HTR-8/SVneo (cell line): ENCODE measurements at regions not wholly inside any gene's neighbourhood (a gene's known extent, or its start where the extent isn't known, plus 50 kb on each side); places are given as distances from the start of the nearest gene placed in this dataset.
"Not testable (repeated sequence)": the region's sequence is repeated elsewhere in the genome, so short reads cannot be mapped to it uniquely, and the experiment has no call there.

Experiments used
- DNase-seq: peaks from one replicate; pipeline ENCODE4 v3.0.0; 2011; ENCODE audit warnings: low spot score, mixed read lengths; ENCODE audit not compliant: insufficient read length
- FAIRE-seq: peaks from 2 replicates; lab custom pipeline; 2011; peaks lifted over from hg19 to GRCh38; lab: Jason Lieb, UNC

DNA sequence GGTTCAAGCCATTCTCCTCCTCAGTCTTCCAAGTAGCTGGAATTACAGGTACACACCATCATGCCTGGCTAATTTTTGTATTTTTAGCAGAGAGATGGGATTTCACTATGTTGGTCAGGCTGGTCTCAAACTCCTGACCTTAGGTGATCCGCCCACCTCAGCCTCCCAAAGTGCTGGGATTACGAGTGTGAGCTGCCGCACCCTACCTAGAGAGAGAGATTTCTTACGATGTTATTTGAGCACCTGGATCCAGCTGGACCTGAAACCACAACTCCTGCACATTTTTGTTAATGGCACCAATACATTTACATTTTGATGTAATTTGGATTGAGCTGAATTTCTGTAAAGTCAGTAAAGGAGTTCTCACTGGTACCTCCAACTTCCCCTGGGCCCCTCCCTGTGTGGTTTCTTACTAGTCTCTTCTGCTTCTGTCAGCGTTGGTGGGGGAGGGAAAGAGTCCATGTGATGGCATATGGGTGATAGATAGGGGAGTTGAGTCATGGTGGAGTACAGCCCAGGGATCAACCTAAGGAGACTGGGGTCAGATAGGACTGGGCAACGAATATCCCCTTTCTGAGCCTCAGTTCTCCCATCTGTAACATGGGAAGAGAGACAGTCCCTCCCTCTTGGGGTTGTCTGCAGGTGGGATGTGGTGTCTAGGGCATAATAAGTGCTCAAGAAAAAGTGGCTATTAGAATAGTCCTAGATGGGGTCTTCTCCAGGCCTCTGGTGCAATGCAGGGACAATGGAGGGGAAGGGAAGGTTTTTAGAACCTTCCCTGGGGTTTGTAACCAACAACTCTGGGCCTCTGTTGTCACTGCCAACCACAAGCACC lies 83.3 kb upstream of the MED13L start:
- DNase-seq (no peak), FAIRE-seq (no peak)

DNA sequence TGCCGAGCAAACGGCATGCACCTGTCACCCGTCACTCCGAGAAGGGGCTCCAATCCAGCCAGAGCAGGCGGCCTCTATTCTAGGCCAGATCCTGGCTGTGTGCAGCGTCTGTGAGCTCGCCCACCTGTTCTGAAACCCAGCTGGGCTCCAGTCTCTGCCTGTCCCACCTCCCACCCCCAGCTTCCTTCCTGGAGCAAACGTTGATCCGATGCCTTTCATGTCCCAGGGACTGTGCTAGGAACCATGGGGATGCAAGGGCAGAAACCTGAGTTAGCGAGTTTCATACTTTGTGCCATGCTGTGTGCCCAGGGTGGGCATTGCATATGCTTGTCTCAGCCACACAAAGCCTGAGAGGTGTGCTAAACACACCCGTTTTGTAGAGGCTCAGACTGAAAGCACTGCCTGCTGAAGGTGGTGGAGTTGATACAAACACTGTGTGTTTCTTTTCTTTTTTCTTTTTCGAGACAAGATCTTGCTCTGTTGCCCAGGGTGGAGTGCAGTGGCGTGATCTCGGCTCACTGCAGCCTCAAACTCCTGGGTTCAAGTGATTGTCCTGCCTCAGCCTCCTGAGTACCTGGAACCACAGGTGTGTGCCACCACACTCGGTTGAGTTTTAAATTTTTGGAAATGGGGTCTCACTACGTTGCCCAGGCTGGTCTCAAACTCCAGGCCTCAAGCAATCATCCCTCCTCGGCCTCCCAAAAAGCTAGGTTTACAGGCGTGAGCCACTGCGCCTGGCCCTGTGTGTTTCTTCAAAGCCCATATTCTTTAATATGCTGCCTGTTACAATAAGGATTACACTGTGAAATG lies 84.1 kb upstream of the MED13L start:
- no peak for DNase-seq
- FAIRE-seq, result no peak

DNA sequence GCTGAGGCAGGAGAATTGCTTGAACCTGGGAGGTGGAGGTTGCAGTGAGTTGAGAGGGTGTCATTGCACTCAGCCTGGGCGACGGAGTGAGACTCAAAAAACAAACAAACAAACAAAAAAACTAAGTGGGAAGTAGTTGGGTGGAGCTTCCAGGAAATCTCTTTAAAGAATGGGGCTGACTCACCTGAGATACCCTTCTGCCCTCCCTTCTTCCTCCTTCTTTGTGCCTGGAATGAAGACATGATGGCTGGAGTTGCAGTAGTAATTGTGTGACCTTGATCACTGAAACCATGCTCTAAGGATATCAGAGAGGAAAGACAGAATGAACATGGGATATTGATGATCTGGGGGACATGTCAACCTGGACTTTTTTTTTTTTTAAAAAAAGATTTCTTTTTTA lies 87.6 kb upstream of the MED13L start:
- DNase-seq (no peak), FAIRE-seq (no peak)

DNA sequence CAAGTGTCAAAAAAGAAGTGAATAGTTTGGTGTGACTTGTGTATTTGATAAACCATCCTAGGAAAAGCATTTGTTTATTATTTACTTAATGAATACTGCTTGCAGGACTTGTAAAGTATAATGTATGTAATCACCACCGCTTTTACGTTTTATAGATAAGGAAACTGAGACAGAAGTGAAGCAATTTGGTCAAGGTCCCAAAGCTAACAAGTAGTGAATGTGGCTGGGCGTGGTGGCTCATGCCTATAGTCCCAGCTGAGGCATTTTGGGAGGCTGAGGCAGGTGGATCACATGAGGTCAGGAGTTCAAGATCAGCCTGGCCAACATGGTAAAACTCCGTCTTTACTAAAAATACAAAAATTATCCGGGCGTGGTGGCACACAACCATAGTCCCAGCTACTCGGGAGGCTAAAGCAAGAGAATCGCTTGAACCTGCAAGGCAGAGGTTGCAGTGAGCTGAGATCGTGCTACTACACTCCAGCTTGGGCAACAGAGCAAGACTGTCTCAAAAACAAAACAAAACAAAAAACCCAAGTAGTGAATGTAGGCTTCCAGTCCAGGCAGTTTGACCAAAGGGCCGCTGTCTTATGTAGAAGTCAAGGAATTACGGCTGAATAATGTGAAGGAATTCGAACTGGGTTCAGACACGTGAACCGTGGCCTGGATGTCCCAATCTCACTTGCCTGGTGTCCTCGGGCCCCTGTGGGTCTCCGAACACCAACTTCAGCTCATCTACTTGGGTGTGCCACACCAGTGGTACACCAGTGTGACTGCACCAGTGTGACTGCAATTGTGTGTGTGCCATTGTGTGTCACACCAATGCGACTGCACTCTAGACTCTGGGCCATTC lies 88.3 kb upstream of the MED13L start:
- no peak for DNase-seq
- no peak for FAIRE-seq

DNA sequence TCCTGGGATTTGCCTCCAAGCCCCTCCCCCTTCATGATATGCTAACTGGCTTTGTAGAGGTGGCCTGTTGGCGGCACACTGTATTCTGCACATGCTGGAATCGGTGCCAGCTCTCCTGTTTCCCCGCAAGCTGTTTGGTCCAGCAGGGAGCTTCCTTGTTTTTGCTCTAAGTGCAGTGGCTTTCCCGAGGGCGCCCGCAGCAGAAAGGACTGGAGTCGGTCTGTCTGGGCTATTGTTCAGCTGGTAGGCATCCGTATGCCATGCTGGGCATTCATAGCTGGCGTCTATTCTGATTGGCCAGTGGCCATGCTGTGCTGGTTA lies 88.9 kb upstream of the MED13L start:
- FAIRE-seq, result no peak
- no peak for DNase-seq

DNA sequence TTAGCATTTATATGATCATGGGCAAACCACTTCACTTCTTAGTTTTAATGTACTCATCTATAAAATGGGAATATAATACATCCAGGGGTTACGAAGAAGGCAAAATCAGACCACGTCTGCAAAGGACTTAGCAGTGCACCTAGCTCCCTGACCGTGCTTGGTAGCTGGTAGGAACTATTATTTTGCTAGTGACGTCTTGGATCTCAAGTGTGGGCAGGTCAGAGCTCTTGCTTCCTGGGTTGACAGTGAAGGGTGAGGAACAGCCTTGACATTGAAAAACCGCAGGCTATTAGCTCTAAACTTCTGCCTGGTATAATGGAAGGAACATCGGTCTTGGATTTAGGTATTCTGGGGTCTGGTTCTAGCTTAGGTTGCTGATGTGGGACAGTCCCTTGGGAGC lies 89.3 kb upstream of the MED13L start:
- no peak for FAIRE-seq
- DNase-seq, result no peak

DNA sequence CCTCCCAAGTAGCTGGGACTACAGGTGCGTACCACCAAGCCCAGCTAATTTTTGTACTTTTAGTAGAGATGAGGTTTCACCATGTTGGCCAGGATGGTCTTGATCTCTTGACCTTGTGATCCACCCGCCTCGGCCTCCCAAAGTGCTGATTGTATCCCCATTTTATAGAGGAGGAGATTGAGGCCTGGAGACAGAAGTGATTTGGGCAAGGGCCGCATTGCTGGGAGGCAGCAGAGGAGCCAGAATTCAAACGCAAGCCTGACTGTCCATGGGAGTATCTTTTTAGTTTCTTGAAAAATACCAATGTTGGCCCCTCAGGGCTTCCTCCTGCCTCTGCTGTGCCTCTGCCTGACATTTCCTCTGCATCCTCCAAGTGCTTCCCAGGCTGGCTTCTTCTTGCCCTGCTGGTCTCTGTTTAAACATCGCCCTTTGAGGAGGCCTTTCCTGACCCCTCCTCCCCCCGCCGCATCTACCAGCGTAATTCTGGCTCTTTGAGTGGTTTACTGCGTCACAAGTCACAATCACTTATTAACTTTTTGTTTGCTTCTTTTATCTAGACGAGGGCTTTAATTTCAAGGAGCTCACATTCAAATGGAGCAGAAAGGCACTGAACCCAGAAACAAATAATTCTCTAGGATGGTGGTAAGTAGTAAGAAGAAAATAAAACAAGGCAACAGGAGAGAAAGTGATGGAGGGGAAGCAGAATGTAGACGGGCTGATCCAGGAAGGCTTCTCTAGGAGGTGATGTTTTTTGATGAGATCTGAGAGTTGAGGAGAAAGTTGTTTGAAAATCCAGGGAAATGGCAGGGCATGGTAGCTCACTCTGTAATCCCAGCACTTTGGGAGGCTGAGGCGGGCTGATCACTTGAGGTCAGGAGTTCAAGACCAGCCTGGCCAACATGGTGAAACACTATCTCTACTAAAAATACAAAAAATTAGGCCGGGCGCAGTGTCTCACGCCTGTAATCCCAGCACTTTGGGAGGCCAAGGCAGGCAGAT lies 91.0 kb upstream of the MED13L start:
- FAIRE-seq, result no peak
- no peak for DNase-seq

DNA sequence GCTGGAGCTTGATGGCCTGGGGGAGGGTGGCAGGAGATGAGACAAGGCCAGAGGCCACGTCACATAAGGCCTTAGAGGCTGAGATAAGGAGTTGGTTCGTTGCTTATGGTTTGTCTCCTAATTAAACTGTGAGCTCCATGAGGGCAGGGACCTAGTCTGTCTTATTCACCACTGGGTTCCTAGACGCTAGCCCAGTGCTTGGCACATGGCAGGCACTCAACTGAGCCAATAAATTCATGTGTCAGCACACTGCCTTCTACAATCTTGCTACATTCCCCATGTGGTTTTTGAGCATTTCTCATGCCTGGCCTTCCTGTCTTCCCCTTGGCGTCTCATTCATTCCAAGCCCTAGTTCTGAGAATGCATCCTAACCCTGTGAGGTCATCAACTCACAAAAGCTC lies 92.5 kb upstream of the MED13L start:
- FAIRE-seq, result no peak
- peak; percentile 54 for DNase-seq

DNA sequence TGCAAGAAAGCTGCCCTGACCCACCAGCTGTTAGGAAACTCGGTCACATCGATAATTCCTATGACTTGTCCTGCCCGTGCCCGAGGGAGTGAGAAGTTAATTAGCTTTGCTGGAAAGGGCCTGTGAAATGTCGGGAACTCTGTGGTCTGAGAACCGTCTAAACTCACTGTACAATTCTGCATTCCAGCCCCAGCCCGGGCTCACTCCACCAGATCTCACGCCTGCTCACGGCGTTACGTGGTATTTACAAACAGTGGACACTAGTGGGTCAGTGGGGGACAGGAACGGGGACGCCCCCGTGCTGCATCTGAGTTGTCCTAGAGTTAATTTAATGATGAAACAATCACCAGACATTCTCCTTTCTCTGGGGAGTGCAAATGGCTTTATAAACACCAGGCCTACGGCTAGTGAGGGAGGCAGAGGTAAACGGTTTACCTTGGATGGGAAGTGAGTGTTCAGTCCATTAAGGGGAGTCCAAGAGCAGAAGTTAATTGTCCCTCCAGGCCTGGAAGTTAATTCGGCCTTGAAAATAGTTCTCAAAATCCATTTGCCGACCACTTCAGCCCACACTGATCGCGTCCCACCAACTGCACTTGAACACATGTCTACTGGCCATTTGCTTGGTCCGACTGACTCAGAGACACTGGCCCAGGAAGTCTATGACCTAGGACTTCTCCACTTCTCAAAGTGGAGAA lies 93.5 kb upstream of the MED13L start:
- FAIRE-seq (no peak), DNase-seq (no peak)

DNA sequence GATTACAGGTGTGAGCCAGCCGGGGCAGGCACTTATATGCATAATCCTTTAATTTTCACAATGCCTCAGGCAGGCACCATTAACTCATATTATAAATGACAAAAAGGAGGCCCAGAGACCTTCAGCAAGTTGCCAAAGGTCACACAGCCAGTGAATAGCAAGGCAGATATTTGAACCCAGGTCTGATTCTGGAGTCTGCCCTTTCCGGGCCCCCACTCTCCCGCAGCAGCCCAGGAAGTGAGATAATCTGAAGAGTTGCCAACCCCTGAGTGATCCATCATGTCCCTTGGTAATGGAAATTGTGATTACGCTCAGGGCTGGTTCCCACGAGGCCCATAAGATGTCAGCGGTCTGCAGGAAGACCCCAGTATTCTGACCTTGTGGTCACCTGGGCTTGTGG lies 95.3 kb upstream of the MED13L start:
- FAIRE-seq (no peak), DNase-seq (no peak)

DNA sequence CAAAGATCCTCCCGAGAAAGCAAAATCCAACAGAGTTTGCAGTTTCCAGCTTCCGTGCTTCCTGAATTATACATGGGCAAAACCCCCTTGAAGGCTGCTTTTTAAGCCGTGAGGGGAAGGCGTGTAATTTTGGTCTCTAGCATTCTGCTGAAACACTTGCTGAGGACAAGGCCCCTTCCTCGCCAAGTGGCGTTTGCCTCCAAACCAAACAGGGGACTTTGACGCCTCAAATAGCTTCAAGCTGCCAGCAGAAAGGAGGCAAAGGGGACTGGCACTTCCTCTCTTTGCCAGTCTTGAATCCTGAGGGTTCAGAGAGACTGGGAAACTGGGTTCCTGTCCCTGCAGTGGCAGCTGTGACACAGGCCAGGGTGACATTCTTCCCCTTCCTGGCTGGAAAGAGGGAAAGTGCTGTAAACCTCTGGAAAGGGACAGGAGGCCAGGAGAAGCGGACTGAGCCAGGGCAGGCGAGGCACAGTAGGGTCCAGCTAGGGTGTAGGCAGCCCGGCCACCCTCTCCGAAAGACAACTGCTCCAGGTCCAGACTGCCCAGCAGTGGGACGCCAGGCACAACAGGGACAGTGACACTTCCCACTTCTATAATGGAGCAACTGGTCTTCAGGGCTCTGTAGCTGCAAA lies 96.2 kb upstream of the MED13L start:
- no peak for FAIRE-seq

DNA sequence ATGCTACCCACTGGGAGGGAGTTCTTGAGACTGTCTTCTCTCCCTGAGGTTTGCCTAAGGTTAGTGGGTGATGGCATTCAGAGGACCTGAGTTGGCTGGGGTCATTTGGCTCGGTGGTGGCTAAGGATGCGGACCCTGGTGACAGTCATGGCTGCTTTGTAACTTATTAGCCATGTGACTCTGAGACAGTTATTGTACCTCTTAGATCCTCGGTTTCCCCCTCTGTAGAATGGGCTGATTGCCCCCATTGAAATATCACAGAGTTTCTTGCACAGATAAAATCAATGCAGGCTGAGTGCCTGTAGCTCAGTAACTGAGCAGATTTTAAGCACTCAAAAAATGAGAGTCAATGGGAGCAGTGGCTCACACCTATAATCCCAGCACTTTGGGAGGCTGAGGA lies 96.7 kb upstream of the MED13L start:
- DNase-seq (no peak), FAIRE-seq (no peak)

More for the DNA sequence above, 96.2 kb upstream of the MED13L start:
- DNase-seq, result no peak

DNA sequence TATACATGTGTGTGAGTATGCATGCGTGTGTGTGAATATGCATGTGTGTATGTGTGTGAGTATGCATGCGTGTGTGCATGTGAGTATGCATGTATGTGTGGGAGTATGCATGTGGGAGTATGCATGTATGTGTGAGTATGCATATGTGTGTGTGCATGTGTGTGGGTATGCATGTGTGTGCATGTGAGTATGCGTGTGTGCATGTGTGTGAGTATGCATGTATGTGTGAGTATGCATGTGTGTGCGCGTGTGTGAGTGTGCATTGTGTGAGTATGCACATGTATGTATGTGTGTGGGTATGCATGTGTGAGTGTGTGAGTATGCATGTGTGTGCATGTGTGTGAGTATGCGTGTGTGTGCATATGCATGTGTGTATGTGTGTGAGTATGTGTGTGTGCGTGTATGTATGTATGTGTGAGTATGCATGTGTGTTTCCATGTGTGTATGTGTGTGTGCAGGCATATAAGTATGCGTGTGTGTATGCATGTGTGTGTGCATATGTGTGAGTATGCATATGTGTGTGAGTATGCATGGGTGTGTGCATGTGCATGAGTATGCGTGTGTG lies 97.9 kb upstream of the MED13L start:
- FAIRE-seq (peak; percentile 97), DNase-seq (no peak)

DNA sequence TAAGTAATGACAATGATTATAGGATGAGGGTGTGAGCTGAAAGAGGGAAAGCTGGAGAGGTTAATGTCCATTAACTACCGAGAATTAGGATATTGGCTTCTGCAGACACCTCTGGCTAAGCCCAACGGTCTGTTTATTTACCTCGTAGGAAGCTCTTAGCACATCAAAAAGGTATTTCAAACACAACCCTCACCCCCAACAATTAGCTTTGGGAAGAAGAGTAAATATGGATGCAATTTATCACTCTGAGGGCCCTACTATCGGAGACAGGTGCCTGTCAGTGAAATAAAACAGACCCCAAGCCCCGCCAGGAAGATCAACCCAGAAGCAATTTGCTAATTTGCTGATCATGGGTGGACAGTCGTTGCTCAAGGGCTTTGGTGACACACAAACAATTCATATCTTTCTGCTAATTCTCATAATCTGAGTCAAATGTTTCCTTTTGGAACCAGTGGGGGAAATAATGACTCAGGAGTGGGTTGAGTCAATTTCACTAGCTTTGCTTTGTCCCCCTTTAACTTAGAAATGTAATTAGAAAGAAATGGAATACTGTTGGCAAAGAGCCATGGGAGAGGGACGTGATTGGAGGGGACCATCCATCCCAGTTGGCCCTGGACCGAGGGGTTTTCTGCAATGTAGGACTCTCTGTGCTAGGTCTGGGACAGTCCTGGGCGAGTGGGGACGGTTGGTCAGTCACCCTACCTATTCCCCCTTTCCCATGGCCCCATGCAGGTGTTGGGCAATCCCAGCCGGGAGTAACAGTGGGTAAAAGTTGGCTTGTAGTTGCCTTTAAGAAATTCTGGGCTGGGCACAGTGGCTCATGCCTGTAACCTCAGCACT lies 99.1 kb upstream of the MED13L start:
- DNase-seq, result no peak
- FAIRE-seq, result no peak

DNA sequence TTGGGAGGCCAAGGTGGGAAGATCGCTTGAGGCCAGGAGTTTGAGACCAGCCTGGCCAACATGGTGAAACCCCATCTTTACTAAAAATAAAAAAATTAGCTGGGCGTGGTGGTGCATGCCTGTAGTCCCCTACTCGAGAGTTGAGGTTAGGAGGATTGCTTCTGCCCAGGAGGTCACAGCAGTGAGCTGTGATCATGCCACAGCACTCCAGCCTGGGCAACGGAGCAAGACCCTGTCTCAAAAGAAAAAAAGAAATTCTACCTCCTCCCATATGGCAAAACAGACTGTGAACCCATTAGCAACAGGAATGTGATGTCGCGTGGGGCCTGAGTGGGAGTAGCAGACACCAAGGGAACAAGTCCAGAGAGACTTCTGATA lies 99.7 kb upstream of the MED13L start:
- DNase-seq, FAIRE-seq: not testable (repeated sequence)

DNA sequence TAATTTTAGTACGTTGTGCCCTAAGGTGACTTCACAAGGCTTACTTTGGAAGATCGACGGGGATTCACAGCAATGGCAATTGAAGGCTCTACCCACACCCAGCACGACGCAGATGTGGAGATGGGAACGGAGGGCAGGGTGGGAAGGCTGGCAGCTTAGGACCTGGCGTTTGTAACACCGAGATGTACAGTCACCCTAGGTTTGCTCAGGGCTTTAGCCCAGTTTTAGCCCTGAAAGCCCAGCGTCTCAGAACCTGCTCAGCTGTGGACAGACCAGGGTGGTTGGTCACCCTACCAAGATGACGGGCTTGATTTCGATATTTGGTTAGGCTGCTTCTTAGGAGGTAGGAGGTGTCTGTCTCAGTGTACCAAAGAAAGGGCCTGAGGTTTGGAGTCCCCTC lies 100.5 kb upstream of the MED13L start:
- no peak for FAIRE-seq
- no peak for DNase-seq

DNA sequence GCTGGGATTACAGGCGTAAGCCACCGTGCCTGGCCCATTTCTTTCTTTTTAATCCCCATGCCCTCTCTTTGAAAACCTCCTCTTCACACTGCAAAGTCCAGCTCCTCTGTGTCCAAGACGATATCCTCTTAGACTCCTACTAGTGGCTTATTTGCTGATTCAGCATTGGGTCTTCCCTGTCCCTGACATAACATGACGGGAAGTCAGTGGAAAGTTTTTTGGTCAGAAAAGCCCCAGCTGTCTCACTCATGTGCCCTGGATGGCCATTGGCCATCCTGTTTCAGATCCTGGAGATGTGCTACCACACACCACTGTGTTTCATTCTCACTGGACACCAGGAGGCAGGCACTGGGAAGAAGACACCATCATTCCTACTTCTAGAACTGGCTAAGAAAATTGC lies 102.6 kb upstream of the MED13L start:
- no peak for FAIRE-seq
- no peak for DNase-seq
